GM18951 (cell line): ENCODE measurements at regions not wholly inside any gene's neighbourhood (a gene's known extent, or its start where the extent isn't known, plus 50 kb on each side); places are given as distances from the start of the nearest gene placed in this dataset.

Experiments used
- POLR2A ChIP-seq: IDR thresholded peaks from 4 replicates; pipeline ENCODE4 v1.6.1; 2011; ENCODE audit warnings: mild to moderate bottlenecking; ENCODE audit not compliant: insufficient read length, insufficient read depth; ENCODE audit errors: extremely low read depth
- in situ Hi-C: fragments of 300-500 bp; cut with MboI; formaldehyde crosslinking; loops from one replicate; pipeline ENCODE4 v1.12.0; 2022; ENCODE audit warnings: low sequenced_read_pairs, mixed read lengths, inconsistent platforms; ENCODE audit not compliant: unreplicated experiment

GRCh38 chr12:124420996-124421674 is 126.2 kb downstream of the RFLNA start:
- in situ Hi-C loops: no loop called here
- TF ChIP-seq POLR2A: no peak

GRCh38 chr12:124420041-124420995 is 125.4 kb downstream of the RFLNA start:
- in situ Hi-C loops: no loop called here
- no peak for TF ChIP-seq POLR2A

GRCh38 chr12:124419292-124420040 is 124.6 kb downstream of the RFLNA start:
- no peak for TF ChIP-seq POLR2A
- in situ Hi-C loops: no loop called here

GRCh38 chr12:124418791-124419190 is 123.9 kb downstream of the RFLNA start:
- in situ Hi-C loops: no loop called here
- no peak for TF ChIP-seq POLR2A

- no peak for TF ChIP-seq POLR2A
- in situ Hi-C loops: no loop called here
Observed at GRCh38 chr12:124418156-124418555, 123.3 kb downstream of the RFLNA start.

- no peak for TF ChIP-seq POLR2A
- in situ Hi-C loops: no loop called here
Observed at GRCh38 chr12:124416516-124417395, 121.9 kb downstream of the RFLNA start.

- TF ChIP-seq POLR2A: no peak
- in situ Hi-C loops: no loop called here
Observed at GRCh38 chr12:124415064-124415463, 120.2 kb downstream of the RFLNA start.

GRCh38 chr12:124413915-124414314 is 119.0 kb downstream of the RFLNA start:
- no peak for TF ChIP-seq POLR2A
- in situ Hi-C loops: no loop called here

- in situ Hi-C loops: no loop called here
- no peak for TF ChIP-seq POLR2A
Observed at GRCh38 chr12:124413401-124413800, 118.5 kb downstream of the RFLNA start.

- in situ Hi-C loops: no loop called here
- no peak for TF ChIP-seq POLR2A
Observed at GRCh38 chr12:124412646-124413015, 117.7 kb downstream of the RFLNA start.

GRCh38 chr12:124411953-124412645 is 117.2 kb downstream of the RFLNA start:
- in situ Hi-C loops: no loop called here
- TF ChIP-seq POLR2A: no peak
